ENCODE measurements at regions not wholly inside any gene's neighbourhood (a gene's known extent, or its start where the extent isn't known, plus 50 kb on each side); places are given as distances from the start of the nearest gene placed in this dataset.

- no peaks in the 10 kb centered on the region for H3K4me1 ChIP-seq (ENCODE audit: insufficient read depth)
- H3K4me3 ChIP-seq = no peak overlapping the region
- H3K36me3 ChIP-seq = no peaks in the 10 kb centered on the region
- 89 to 98% (median 93%) methylated on average over 2 of the region's 2 CpGs for WGBS, 3 donors
- TF ChIP-seq POLR2A (IDR thresholded peaks at IDR 0.05) = no peak
- TF ChIP-seq EP300 (IDR thresholded peaks at IDR 0.05) = no peak
- TF ChIP-seq CTCF (IDR thresholded peaks at IDR 0.05) = no peak
- H3K27ac ChIP-seq = no peak overlapping the region
- DNase-seq = no peak
- intact Hi-C loops (cut with DNase I) = no loop called here
- H3K27me3 ChIP-seq = no peaks in the 10 kb centered on the region
- no peaks in the 10 kb centered on the region for H3K9me3 ChIP-seq
Measured at GRCh38 chr7:68918621-68919020, 679.7 kb upstream of the AUTS2 start.

- 70 to 79% (median 74%) methylated on average over 8 of the region's 8 CpGs for WGBS, 3 donors
- Histone ChIP-seq H3K27me3 (no peaks in the 10 kb centered on the region), H3K4me1 (ENCODE audit: insufficient read depth) (no peaks in the 10 kb centered on the region), H3K4me3 (no peak overlapping the region), H3K27ac (no peak overlapping the region), H3K9me3 (no peaks in the 10 kb centered on the region), H3K36me3 (no peaks in the 10 kb centered on the region)
- intact Hi-C loops (cut with DNase I) = no loop called here
- no peak for DNase-seq
- TF ChIP-seq CTCF (IDR thresholded peaks at IDR 0.05) (no peak), POLR2A (IDR thresholded peaks at IDR 0.05) (no peak), EP300 (IDR thresholded peaks at IDR 0.05) (no peak)
Measured at GRCh38 chr7:68922850-68923249, 675.4 kb upstream of the AUTS2 start.

GRCh38 chr7:68925241-68925640, 673.0 kb upstream of the AUTS2 start:
- no peak overlapping the region for H3K27ac ChIP-seq

GRCh38 chr7:68929781-68930261, 668.5 kb upstream of the AUTS2 start:
- TF ChIP-seq CTCF (IDR thresholded peaks at IDR 0.05) (no peak), POLR2A (IDR thresholded peaks at IDR 0.05) (no peak), EP300 (IDR thresholded peaks at IDR 0.05) (no peak)
- intact Hi-C loops (cut with DNase I) = no loop called here
- Histone ChIP-seq H3K4me3 (no peak overlapping the region), H3K9me3 (no peaks in the 10 kb centered on the region), H3K27ac (no peak overlapping the region), H3K4me1 (ENCODE audit: insufficient read depth) (no peaks in the 10 kb centered on the region), H3K27me3 (no peaks in the 10 kb centered on the region), H3K36me3 (no peaks in the 10 kb centered on the region)
- 64 to 77% (median 75%) methylated on average over 6 of the region's 6 CpGs for WGBS, 3 donors
- no peak for DNase-seq

More at GRCh38 chr7:68925241-68925640, 673.0 kb upstream of the AUTS2 start:
- Histone ChIP-seq H3K4me1 (ENCODE audit: insufficient read depth) (no peaks in the 10 kb centered on the region), H3K4me3 (no peak overlapping the region), H3K9me3 (no peaks in the 10 kb centered on the region), H3K36me3 (no peaks in the 10 kb centered on the region), H3K27me3 (no peaks in the 10 kb centered on the region)
- no peak for TF ChIP-seq POLR2A (IDR thresholded peaks at IDR 0.05)
- no peak for TF ChIP-seq CTCF (IDR thresholded peaks at IDR 0.05)
- no peak for TF ChIP-seq EP300 (IDR thresholded peaks at IDR 0.05)
- no peak for DNase-seq
- intact Hi-C loops (cut with DNase I) = no loop called here
- 85 to 88% (median 86%) methylated on average over 6 of the region's 6 CpGs for WGBS, 3 donors

All from ovary (tissue), 7 donors.